Liver (tissue), 8 donors: ENCODE measurements at regions not wholly inside any gene's neighbourhood (a gene's known extent, or its start where the extent isn't known, plus 50 kb on each side); places are given as distances from the start of the nearest gene placed in this dataset.

Experiments
- DNase-seq: peaks from one replicate; pipeline ENCODE4 v3.0.0-alpha.2; 2017; ENCODE audit warnings: low spot score
- H3K27ac ChIP-seq, 2 donors: one replicate each; pipeline ENCODE4 v1.7.0; 2013; ENCODE audit warnings: inconsistent platforms in 2 of 2, low read length in 2 of 2, control low read depth in 1 of 2, low read depth in 1 of 2, mild to moderate bottlenecking in 1 of 2
- H3K27me3 ChIP-seq, 4 donors: one replicate each; pipeline versions ENCODE4 v1.6.1 to v1.7.0; 2013; ENCODE audit warnings: low read length in 3 of 4, inconsistent platforms in 1 of 4, mild to moderate bottlenecking in 1 of 4, moderate library complexity in 1 of 4; ENCODE audit not compliant: control insufficient read depth in 4 of 4, insufficient read depth in 4 of 4
- H3K36me3 ChIP-seq, 4 donors: one replicate each; pipeline versions ENCODE4 v1.6.1 to v1.7.0; 2013; ENCODE audit warnings: low read length in 3 of 4, mild to moderate bottlenecking in 3 of 4, low read depth in 1 of 4, moderate library complexity in 1 of 4; ENCODE audit not compliant: control insufficient read depth in 4 of 4, insufficient read depth in 3 of 4
- H3K4me1 ChIP-seq, 4 donors: one replicate each; pipeline versions ENCODE4 v1.6.1 to v1.7.0; 2013; ENCODE audit warnings: low read length in 3 of 4, mild to moderate bottlenecking in 3 of 4, moderate library complexity in 1 of 4; ENCODE audit not compliant: control insufficient read depth in 4 of 4, insufficient read depth in 4 of 4
- H3K4me3 ChIP-seq, 3 donors: one replicate each; pipeline versions ENCODE4 v1.6.1 to v1.7.0; 2013; ENCODE audit warnings: low read length in 3 of 3, control low read depth in 1 of 3, low read depth in 1 of 3, mild to moderate bottlenecking in 1 of 3
- H3K9ac ChIP-seq, 2 donors: one replicate each; pipeline ENCODE4 v1.7.0; 2013; ENCODE audit warnings: low read length in 2 of 2, mild to moderate bottlenecking in 2 of 2, moderate library complexity in 2 of 2, control low read depth in 1 of 2, low read depth in 1 of 2
- H3K9me3 ChIP-seq, 4 donors: one replicate each; pipeline versions ENCODE4 v1.6.1 to v1.7.0; 2013; ENCODE audit warnings: low read length in 3 of 4; ENCODE audit not compliant: control insufficient read depth in 4 of 4
- EGR1 ChIP-seq, 2 donors: IDR thresholded peaks; 2 replicates each; pipeline ENCODE4 v1.6.1; 2016 to 2018; ENCODE audit warnings: antibody characterized with exemption in 2 of 2, low read depth in 2 of 2
- FOXA1 ChIP-seq: IDR thresholded peaks from 2 replicates; pipeline ENCODE4 v1.6.1; 2016; ENCODE audit warnings: antibody characterized with exemption
- FOXA2 ChIP-seq: IDR thresholded peaks from 2 replicates; pipeline ENCODE4 v1.6.1; 2016; ENCODE audit warnings: antibody characterized with exemption
- GABPA ChIP-seq, 2 donors: IDR thresholded peaks in 1 of 2; conservative IDR thresholded peaks in 1 of 2; 2 replicates each; pipeline ENCODE4 v1.6.1; 2016; ENCODE audit warnings: antibody characterized with exemption in 2 of 2, mild to moderate bottlenecking in 1 of 2, moderate library complexity in 1 of 2
- NR2F2 ChIP-seq: IDR thresholded peaks from 2 replicates; pipeline ENCODE4 v1.6.1; 2016; ENCODE audit warnings: antibody characterized with exemption
- RAD21 ChIP-seq, 2 donors: IDR thresholded peaks; 2 replicates each; pipeline ENCODE4 v1.6.1; 2016; ENCODE audit warnings: antibody characterized with exemption in 2 of 2, mild to moderate bottlenecking in 2 of 2
- SP1 ChIP-seq: IDR thresholded peaks from 2 replicates; pipeline ENCODE4 v1.6.1; 2018; ENCODE audit warnings: antibody characterized with exemption, mild to moderate bottlenecking
- YY1 ChIP-seq: IDR thresholded peaks from 2 replicates; pipeline ENCODE4 v1.6.1; 2016; ENCODE audit warnings: antibody characterized with exemption, mild to moderate bottlenecking
- ZBTB33 ChIP-seq: IDR thresholded peaks from 2 replicates; pipeline ENCODE4 v1.6.1; 2016; ENCODE audit warnings: antibody characterized with exemption
- WGBS: extraction: QIAGEN DNeasy Blood & Tissue Kit; methylation state at CpG from one replicate; pipeline ENCODE4 v1.1.7; 2013; 5-methylcytosine and 5-hydroxymethylcytosine counted together
- TF ChIP-seq, protein P1 (sequence below): fragments of 150-350 bp; IDR thresholded peaks from 2 replicates; pipeline ENCODE4 v1.5.1; 2017; ENCODE audit warnings: improper control_type of control experiment, low read depth, low read length; ENCODE audit not compliant: missing input control
- TF ChIP-seq, protein P2 (sequence below): IDR thresholded peaks from 2 replicates; pipeline ENCODE4 v1.6.1; 2016; ENCODE audit warnings: antibody characterized with exemption, mild to moderate bottlenecking
- donor health status: healthy.
- donor health status: healthy.
- donor health status: healthy.
- donor health status: healthy.
- donor health status: healthy.

GRCh38 chr6:163937071-163937470 lies 522.6 kb downstream of the QKI start:
- TF ChIP-seq FOXA1 (no peak), FOXA2 (no peak), SP1 (no peak), GABPA (IDR thresholded peaks at IDR 0.05 in 1 of 2, conservative IDR thresholded peaks at IDR 0.05 in 1 of 2) (no peak), NR2F2 (no peak), ZBTB33 (no peak), YY1 (no peak), EGR1 (IDR thresholded peaks at IDR 0.05; ENCODE audit: low read depth in 2 of 2) (no peak), RAD21 (IDR thresholded peaks at IDR 0.05) (no peak)
- TF ChIP-seq, protein P1, sequence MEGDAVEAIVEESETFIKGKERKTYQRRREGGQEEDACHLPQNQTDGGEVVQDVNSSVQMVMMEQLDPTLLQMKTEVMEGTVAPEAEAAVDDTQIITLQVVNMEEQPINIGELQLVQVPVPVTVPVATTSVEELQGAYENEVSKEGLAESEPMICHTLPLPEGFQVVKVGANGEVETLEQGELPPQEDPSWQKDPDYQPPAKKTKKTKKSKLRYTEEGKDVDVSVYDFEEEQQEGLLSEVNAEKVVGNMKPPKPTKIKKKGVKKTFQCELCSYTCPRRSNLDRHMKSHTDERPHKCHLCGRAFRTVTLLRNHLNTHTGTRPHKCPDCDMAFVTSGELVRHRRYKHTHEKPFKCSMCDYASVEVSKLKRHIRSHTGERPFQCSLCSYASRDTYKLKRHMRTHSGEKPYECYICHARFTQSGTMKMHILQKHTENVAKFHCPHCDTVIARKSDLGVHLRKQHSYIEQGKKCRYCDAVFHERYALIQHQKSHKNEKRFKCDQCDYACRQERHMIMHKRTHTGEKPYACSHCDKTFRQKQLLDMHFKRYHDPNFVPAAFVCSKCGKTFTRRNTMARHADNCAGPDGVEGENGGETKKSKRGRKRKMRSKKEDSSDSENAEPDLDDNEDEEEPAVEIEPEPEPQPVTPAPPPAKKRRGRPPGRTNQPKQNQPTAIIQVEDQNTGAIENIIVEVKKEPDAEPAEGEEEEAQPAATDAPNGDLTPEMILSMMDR = no peak
- TF ChIP-seq, protein P2, sequence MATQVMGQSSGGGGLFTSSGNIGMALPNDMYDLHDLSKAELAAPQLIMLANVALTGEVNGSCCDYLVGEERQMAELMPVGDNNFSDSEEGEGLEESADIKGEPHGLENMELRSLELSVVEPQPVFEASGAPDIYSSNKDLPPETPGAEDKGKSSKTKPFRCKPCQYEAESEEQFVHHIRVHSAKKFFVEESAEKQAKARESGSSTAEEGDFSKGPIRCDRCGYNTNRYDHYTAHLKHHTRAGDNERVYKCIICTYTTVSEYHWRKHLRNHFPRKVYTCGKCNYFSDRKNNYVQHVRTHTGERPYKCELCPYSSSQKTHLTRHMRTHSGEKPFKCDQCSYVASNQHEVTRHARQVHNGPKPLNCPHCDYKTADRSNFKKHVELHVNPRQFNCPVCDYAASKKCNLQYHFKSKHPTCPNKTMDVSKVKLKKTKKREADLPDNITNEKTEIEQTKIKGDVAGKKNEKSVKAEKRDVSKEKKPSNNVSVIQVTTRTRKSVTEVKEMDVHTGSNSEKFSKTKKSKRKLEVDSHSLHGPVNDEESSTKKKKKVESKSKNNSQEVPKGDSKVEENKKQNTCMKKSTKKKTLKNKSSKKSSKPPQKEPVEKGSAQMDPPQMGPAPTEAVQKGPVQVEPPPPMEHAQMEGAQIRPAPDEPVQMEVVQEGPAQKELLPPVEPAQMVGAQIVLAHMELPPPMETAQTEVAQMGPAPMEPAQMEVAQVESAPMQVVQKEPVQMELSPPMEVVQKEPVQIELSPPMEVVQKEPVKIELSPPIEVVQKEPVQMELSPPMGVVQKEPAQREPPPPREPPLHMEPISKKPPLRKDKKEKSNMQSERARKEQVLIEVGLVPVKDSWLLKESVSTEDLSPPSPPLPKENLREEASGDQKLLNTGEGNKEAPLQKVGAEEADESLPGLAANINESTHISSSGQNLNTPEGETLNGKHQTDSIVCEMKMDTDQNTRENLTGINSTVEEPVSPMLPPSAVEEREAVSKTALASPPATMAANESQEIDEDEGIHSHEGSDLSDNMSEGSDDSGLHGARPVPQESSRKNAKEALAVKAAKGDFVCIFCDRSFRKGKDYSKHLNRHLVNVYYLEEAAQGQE = no peak
- Histone ChIP-seq H3K27ac (no peak overlapping the region), H3K4me3 (no peak overlapping the region), H3K9me3 (no peaks in the 10 kb centered on the region), H3K4me1 (peaks cover 0 to 2% (median 0%) of the 10 kb centered on the region in 4 donors), H3K9ac (no peak overlapping the region), H3K36me3 (no peaks in the 10 kb centered on the region), H3K27me3 (no peaks in the 10 kb centered on the region)
- no peak for DNase-seq
- 75% methylated on average over 4 of the region's 4 CpGs for WGBS

DNA sequence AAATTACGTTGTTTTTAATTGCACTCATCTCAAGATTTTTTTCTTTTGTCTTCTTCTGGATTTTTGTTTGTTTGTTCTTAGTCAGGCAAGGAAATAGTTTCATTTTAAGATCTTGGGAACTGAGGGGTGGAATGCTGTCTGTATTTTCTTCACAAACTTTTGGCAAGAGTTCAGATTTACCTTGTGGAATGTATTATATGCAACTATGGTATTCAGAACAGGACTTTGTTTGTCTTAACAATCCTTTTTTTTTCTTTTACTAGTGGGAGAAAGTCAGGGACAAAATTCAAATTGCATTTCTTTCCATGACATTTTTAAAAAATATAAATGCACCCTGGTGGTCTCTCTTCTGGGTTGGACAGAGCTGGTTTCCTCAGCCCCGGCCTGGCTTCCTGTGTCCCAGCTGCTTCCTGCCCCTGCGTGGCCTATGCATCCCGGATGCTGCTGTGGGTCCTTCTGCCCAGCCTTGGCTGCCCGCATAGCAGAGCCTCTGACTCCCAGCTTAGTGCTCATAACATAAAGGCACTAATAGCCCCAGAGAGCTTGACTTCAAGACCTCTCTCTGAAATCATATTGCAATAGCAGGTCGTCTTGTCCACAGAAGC lies 520.7 kb downstream of the QKI start:
- DNase-seq = no peak
- H3K4me3 ChIP-seq = no peak overlapping the region
- 69% methylated on average over 6 of the region's 6 CpGs for WGBS
- no peaks in the 10 kb centered on the region for H3K4me1 ChIP-seq
- no peak overlapping the region for H3K9ac ChIP-seq
- no peaks in the 10 kb centered on the region for H3K27me3 ChIP-seq
- H3K27ac ChIP-seq = no peak overlapping the region
- TF ChIP-seq, protein P2 = no peak
- no peak for TF ChIP-seq RAD21 (IDR thresholded peaks at IDR 0.05)
- peak; percentile 91 for TF ChIP-seq NR2F2
- no peaks in the 10 kb centered on the region for H3K36me3 ChIP-seq
- no peaks in the 10 kb centered on the region for H3K9me3 ChIP-seq
